HG02759 (cell line): ENCODE measurements at regions not wholly inside any gene's neighbourhood (a gene's known extent, or its start where the extent isn't known, plus 50 kb on each side); places are given as distances from the start of the nearest gene placed in this dataset.
A peak's percentile ranks its signal among the peaks of the same experiment; 100 is the strongest.

Source experiments
- ATAC-seq: cut with Tn5 transposase; IDR thresholded peaks from one replicate; pipeline ENCODE4 v1.9.1; 2021; ENCODE audit warnings: mild to moderate bottlenecking, moderate library complexity; ENCODE audit not compliant: unreplicated experiment

- no peak for ATAC-seq
These were observed 161.0 kb downstream of the SPATA31D1 start for GRCh38 chr9:82149501-82149946.

- no peak for ATAC-seq
These were observed 163.6 kb downstream of the SPATA31D1 start for GRCh38 chr9:82152181-82152580.

GRCh38 chr9:82153032-82153431 lies 164.5 kb downstream of the SPATA31D1 start:
- ATAC-seq: peak; percentile 53

GRCh38 chr9:82154573-82154972 lies 166.0 kb downstream of the SPATA31D1 start:
- no peak for ATAC-seq

- no peak for ATAC-seq
These were observed 173.3 kb downstream of the SPATA31D1 start for GRCh38 chr9:82161876-82162275.

DNA sequence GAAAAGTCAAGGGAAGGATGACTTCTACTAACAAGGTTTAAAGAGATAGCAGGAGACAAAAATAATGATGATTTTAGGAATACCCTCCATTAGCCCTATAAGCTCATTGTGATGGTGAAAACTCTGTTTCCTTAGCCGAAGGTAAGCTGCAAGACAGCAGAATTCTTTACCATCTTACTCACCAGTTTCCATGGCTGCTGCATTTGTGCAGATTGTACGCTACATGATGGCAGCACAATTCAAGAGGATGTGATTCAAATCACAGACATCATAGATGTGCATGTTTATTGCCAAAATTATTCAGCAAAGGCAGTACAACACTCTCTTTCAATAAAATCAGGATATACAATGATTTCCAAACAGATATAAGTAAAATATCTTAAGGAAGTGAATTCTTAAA lies 175.6 kb downstream of the SPATA31D1 start:
- ATAC-seq: no peak

DNA sequence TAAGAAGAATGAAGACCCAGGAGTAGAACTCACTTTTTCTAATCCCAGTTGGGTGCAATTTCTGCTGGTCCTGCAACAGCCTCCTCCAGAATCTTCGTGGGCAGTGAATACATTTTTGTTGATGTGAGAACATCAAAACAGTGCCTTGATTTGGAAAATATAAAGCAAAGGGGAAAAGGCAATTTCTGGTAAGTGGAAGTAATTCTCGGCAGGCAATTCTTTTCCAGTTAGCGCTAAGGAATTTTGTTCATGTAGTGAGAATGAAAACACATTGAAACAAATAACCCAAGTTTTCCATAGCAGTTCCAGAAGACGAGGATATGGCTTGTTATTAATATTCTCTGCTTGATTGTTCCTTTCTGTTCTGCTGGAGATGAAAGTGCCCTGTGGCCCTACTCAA lies 178.7 kb downstream of the SPATA31D1 start:
- ATAC-seq: no peak

GRCh38 chr9:82168585-82168984 lies 180.0 kb downstream of the SPATA31D1 start:
- no peak for ATAC-seq

DNA sequence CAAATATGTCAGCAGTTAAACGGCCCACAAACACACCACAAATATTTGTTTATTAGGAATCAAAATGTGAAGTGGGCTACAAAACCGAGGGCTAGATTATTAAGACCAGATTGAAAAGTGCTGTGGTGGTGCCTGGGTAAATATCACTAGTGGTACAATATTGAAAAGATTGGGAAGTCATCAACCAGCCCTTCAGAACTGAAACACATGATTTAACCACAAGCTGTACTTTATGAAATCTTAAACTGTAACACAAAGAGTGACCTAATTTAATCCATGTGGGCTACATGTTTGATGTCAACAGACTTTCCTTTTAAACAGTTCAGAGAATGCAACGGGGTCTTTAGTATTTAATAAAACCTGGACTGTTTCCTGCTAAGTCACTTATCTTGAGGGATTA lies 182.3 kb downstream of the SPATA31D1 start:
- no peak for ATAC-seq

DNA sequence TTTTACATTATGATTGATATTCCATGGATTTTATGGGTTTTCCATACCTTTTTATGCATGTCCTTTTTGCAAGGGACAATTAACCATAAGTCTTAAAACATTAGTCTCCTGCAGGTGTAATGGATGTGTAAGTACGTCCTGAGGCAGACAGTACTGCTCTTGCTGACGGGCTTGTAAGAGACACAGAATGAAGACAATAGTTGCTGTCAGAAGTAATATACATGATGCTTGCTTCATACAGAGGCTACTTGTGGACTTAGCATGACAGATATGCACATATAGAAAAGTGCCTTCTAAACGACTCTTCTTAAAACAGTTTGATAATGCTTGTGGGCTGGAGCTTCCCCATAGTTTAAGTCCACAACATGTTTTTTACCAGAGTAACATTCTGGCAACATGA lies 182.7 kb downstream of the SPATA31D1 start:
- no peak for ATAC-seq

- no peak for ATAC-seq
These were observed 192.1 kb downstream of the SPATA31D1 start for GRCh38 chr9:82180711-82181110.

DNA sequence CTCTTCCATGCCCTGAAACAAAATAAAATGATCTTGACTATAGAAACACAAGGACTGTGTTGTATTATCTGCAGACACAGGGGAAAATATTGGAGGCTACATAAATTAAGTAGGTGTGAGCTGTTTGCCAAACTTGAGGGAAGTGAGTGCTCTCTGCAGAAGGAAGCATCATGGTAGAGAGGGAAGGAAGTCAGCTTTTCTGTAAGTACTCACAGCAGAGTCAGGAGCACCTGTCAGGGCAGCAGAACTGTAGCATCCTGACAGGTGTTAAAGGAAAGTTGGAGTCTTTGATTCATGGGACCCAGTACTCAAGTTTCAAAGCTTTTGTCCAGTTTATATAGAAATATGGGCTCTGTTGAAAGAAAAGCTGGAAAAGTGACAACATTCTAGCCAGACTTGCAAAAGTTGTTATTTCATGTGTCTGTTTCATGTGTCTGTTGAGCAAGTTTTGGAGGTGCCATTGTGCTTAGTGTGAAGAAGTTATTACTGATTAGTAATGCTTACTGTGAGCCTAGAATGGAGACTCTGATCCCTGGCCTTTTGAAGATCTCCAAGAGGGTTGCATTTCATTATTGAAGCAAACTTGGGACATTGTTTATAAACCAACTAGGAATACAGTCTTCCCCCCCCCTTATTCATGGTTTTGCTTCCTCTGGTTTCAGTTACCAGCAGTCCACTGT lies 194.7 kb downstream of the SPATA31D1 start:
- ATAC-seq: no peak

GRCh38 chr9:82184524-82184923 lies 196.0 kb downstream of the SPATA31D1 start:
- ATAC-seq: no peak

DNA sequence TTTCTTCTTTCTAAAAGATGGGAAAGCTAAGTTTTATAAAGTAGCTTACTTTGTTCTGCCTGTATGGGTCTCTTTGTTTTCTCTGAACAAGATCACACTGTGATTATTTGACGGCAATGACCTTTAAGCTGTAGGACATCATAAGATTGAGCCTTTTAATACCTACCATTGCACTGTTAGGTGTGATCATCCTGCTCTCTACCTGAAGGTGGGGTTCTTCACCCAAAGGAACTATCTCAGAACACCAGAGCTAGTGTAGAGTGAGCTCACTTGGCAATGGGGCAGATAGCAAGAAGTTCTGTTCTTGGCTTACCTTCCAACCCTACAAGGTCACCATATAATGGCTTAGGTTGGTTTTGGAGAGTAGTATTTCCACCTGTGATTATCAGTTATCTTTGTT lies 200.2 kb downstream of the SPATA31D1 start:
- no peak for ATAC-seq

- ATAC-seq: no peak
These were observed 202.7 kb downstream of the SPATA31D1 start for GRCh38 chr9:82191082-82191770.

GRCh38 chr9:82192211-82192610 lies 203.6 kb downstream of the SPATA31D1 start:
- no peak for ATAC-seq

DNA sequence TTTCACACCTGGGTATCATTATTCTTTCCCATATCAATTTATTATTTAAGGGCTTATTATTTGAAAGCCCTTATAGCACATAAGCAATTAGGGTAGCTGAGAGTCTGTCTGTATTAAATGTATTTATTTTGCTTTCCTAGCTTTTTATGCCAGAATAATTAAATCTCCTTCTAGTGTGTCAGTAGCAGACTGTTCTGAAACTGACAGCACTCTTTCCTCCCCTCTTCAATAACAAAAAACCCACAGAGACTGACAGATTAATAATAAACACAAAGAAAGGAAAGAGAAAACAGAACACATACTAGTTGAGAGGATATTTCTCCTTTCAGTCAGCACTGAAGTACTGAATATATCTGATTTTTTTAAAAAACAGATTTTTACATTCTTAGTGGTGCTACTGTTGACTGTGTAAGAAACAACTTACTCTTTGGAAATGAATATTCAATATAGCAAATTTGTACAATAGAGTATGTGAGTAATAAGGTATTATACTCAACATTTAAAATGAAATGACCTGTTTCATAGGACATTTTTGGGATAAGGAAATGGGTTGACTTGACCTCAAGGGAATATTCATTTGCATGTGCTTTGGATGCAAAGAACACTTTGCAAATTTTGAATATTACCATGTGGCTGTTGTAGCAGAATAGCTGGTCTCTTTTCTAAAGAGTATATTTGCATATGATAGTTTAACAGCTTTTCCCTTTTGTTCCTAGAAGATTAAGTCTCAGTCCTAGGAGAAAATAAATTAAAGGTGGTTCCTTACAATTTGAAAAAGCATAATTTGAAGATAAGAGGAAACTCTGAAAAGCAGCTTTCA lies 208.3 kb downstream of the SPATA31D1 start:
- no peak for ATAC-seq

DNA sequence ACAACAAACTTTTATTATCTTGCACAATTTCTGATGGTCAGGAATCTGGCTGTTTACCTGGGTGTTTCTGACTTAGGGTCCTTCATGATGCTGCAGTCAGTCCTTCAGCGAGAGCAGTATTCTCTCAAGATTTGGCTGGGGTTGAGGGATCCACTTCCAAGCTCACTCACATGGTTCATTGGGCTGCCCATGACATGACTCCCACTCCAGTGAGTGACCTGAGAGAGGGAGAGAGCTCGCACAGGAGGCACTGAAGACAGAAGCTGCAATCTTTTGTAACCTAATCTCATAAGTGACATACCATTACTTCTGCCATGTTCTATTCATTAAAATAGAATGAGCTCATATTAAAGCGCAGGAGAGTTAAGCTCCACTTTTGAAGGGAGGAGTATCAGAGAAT lies 212.6 kb downstream of the SPATA31D1 start:
- ATAC-seq: no peak

- no peak for ATAC-seq
These were observed 214.2 kb downstream of the SPATA31D1 start for GRCh38 chr9:82202808-82203207.

GRCh38 chr9:82206490-82206889 lies 217.9 kb downstream of the SPATA31D1 start:
- ATAC-seq: no peak

DNA sequence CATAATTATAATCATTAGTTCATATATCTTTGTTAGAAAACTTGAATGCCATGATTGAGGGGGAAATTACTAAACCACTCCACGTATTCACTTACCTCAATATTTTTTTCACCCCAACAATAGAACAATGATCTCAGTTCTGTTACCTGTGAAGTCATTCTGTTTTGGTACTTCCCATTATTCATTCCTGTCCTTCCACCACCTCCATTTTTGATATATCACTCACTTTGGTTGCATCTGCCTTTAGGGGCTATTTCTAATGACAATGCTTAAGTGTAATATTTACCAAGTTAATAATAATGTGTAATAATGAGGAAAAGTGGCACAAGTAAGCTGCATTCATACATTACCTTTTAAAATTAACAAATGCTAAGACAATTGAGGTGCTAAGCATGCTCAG lies 218.4 kb downstream of the SPATA31D1 start:
- no peak for ATAC-seq
